OCI-LY7 (cell line): ENCODE measurements at regions not wholly inside any gene's neighbourhood (a gene's known extent, or its start where the extent isn't known, plus 50 kb on each side); places are given as distances from the start of the nearest gene placed in this dataset.

Experiments used
- CTCF ChIP-seq: fragments of 200-600 bp; sonication (generic); conservative IDR thresholded peaks from 2 replicates; pipeline ENCODE4 v1.5.1; 2014; ENCODE audit warnings: mild to moderate bottlenecking, antibody characterized with exemption, low read length, moderate library complexity, mixed read lengths
- EZH2phosphoT487 ChIP-seq: fragments of 200-600 bp; sonication (generic); IDR thresholded peaks from 2 replicates; pipeline ENCODE4 v1.6.1; 2018; ENCODE audit warnings: low read depth, borderline replicate concordance, mild to moderate bottlenecking, mixed run types, antibody characterized with exemption, low read length, moderate library complexity, mixed read lengths

DNA sequence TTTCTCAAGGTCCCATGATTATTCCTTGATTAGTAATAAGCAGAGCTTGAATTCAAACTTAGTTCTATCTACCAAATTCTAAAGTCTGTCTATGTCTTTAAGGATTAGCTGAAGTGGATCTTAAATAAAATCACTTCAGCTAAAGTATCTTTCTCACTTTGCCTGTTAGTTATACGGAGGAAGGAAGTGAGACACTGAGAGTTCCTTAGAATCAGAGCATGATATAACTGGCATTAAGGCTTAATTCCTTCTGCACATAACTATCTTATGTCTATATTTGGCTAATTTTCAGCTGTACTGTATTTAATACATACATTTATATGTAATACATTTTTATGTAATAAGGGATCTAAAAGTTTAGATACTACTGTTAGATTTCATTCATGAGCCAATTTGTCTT, 491.1 kb upstream of the GHITM start:
- TF ChIP-seq CTCF (no peak), EZH2phosphoT487 (no peak)
